Calu3 (cell line): ENCODE measurements at regions not wholly inside any gene's neighbourhood (a gene's known extent, or its start where the extent isn't known, plus 50 kb on each side); places are given as distances from the start of the nearest gene placed in this dataset.
"Not testable (repeated sequence)": the region's sequence is repeated elsewhere in the genome, so short reads cannot be mapped to it uniquely, and the experiment has no call there.

ENCODE experiments used
- BruUV-seq: library from RNA; stranded (reverse); fragments of 400-500 nt; replicated peaks from 2 replicates; lab custom pipeline; 2021; lab: Mats Ljungman, UMichigan
- CTCF ChIA-PET: fragments of 300-600 bp; sonication (Branson Sonifier 250); formaldehyde crosslinking; loops from one replicate; lab custom pipeline; 2022; ENCODE audit warnings: antibody characterized with exemption; lab: Charles Lee
- DNase-seq: peaks from one replicate; pipeline ENCODE4 v3.0.0; 2022
- H3K27ac Mint-ChIP-seq: one replicate; pipeline ENCODE4 v1.8.0; 2022; ENCODE audit warnings: mixed read lengths; ENCODE audit not compliant: unreplicated experiment
- H3K27me3 Mint-ChIP-seq: one replicate; pipeline ENCODE4 v1.8.0; 2022; ENCODE audit warnings: mixed read lengths; ENCODE audit not compliant: unreplicated experiment
- H3K36me3 Mint-ChIP-seq: one replicate; pipeline ENCODE4 v1.8.0; 2022; ENCODE audit warnings: mild to moderate bottlenecking, moderate library complexity, mixed read lengths; ENCODE audit not compliant: insufficient read depth, unreplicated experiment
- H3K4me1 Mint-ChIP-seq: one replicate; pipeline ENCODE4 v1.8.0; 2022; ENCODE audit warnings: mild to moderate bottlenecking, low read depth, mixed read lengths; ENCODE audit not compliant: unreplicated experiment
- H3K4me3 Mint-ChIP-seq: one replicate; pipeline ENCODE4 v1.8.0; 2022; ENCODE audit warnings: mild to moderate bottlenecking, low read depth, moderate library complexity, mixed read lengths; ENCODE audit not compliant: unreplicated experiment
- H3K9me3 Mint-ChIP-seq: one replicate; pipeline ENCODE4 v1.8.0; 2022; ENCODE audit warnings: low read depth, mixed read lengths; ENCODE audit not compliant: unreplicated experiment
- intact Hi-C: fragments of 100-400 bp; cut with micrococcal nuclease; formaldehyde crosslinking; loops from one replicate; pipeline ENCODE4 v1.10.0; 2022; ENCODE audit not compliant: unreplicated experiment
- TF ChIP-seq, protein P1 (sequence below): fragments of 200-600 bp; IDR thresholded peaks from one replicate; pipeline ENCODE4 v1.8.0; 2022; ENCODE audit warnings: antibody characterized with exemption; ENCODE audit not compliant: unreplicated experiment

DNA sequence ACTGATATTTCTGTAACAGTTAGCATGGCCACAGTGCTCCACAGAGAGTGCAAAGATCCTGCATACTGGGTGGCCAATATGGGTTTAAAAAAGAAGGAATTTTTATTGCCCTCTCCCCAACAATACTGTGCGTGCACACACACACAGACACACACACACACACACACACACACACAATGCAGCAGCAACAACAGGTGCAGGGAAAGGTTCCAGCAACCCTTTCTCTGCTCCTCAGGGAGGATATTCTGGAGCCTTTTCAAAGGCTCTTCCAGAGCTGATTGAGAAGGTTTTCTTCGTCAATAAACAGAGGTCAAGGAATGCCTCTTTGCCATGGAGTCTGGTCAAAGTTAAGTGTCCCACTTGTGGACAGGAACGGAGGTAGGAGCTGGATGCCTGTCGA, 84.8 kb upstream of the ZFP42 start:
- no TSS peak for BruUV-seq
- intact Hi-C loops = no loop called here

DNA sequence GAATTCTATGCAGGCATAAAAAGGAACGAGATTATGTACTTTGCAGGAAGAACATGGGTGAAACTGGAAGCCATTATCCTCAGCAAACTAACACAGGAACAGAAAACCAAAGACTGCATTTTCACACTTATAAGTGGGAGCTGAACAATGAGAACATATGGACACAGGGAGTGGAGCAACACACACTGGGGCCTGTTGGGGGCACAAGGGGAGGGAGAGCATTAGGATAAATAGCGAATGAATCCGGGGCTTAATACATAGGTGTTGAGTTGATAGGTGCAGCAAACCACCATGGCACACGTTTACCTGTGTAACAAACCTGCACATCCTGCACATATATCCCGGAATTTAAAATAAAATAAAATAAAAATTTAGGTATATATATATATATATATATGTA, 80.2 kb upstream of the ZFP42 start:
- H3K27me3 Mint-ChIP-seq, H3K9me3 Mint-ChIP-seq, H3K4me3 Mint-ChIP-seq, H3K36me3 Mint-ChIP-seq, H3K27ac Mint-ChIP-seq, H3K4me1 Mint-ChIP-seq, intact Hi-C loops, BruUV-seq, CTCF ChIA-PET, DNase-seq: not testable (repeated sequence)

More for the DNA sequence above, 84.8 kb upstream of the ZFP42 start:
- DNase-seq = no peak
- H3K4me3 Mint-ChIP-seq = no peak overlapping the region
- TF ChIP-seq, protein P1, sequence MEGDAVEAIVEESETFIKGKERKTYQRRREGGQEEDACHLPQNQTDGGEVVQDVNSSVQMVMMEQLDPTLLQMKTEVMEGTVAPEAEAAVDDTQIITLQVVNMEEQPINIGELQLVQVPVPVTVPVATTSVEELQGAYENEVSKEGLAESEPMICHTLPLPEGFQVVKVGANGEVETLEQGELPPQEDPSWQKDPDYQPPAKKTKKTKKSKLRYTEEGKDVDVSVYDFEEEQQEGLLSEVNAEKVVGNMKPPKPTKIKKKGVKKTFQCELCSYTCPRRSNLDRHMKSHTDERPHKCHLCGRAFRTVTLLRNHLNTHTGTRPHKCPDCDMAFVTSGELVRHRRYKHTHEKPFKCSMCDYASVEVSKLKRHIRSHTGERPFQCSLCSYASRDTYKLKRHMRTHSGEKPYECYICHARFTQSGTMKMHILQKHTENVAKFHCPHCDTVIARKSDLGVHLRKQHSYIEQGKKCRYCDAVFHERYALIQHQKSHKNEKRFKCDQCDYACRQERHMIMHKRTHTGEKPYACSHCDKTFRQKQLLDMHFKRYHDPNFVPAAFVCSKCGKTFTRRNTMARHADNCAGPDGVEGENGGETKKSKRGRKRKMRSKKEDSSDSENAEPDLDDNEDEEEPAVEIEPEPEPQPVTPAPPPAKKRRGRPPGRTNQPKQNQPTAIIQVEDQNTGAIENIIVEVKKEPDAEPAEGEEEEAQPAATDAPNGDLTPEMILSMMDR = no peak
- H3K27ac Mint-ChIP-seq = no peak overlapping the region
- H3K36me3 Mint-ChIP-seq = no peaks in the 10 kb centered on the region
- CTCF ChIA-PET = no interaction called here
- no peaks in the 10 kb centered on the region for H3K4me1 Mint-ChIP-seq
- no peaks in the 10 kb centered on the region for H3K27me3 Mint-ChIP-seq
- peaks cover 5% of the 10 kb centered on the region for H3K9me3 Mint-ChIP-seq

DNA sequence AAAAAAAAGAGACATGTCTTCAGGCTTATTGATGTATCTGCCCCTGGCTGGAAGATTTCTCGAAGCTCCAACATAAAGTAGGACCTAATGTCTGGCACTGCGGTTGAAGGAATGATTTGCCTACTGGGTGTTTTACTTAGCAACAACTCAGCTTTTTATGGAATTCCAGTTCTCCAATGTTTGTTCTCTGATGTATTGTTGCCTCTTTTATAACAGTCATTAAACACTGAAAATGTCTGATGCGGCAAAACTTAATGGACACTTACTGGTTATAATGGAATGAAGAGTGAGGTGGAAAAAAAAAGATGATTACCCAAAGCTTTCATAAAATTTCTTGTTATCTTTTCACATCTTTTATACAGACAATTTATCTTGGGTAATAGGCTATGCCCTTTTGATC, 75.6 kb upstream of the ZFP42 start:
- Mint-ChIP-seq H3K4me3 (no peak overlapping the region), H3K4me1 (no peaks in the 10 kb centered on the region), H3K27ac (no peak overlapping the region), H3K36me3 (no peaks in the 10 kb centered on the region), H3K9me3 (no peaks in the 10 kb centered on the region), H3K27me3 (no peaks in the 10 kb centered on the region)
- DNase-seq = no peak
- TF ChIP-seq, protein P1 = no peak
- intact Hi-C loops = no loop called here
- no TSS peak for BruUV-seq
- CTCF ChIA-PET = interaction anchor here (0.6 kb wide), 1 partner anchor 152 kb away, joined by 4 read pairs; no protein-coding TSS in a partner anchor

DNA sequence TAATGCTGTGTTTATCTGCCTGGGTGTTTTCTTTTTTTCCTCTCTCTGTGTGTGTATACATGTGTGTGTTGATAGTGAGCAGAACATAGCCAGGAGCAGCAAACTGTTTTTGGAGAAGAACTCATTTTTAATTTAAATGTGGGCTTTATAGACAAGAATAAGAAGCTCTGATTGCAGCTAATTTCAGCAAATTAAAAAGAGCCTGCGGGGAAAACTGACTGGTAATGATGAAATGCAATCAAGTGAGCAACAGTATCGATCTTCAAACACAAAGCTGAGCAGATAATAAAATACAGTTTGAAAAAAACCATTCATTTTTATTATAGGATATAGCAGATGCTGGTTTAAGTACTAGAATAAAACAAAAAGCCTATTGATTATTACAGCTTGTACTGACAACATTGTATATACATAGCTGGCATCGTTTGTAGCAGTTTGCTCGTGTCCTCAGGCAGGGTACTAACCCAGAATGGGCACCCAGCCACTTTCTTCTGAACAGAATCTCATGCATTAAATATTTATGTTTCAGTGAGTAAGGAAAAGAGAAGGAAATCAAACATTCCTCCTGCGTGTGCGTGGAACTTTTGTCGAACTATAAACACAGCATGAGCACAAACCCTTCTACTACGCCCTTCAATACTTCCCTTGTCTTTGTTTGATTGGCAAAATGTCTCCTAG, 73.5 kb upstream of the ZFP42 start:
- CTCF ChIA-PET = no interaction called here
- DNase-seq = no peak
- intact Hi-C loops = no loop called here

DNA sequence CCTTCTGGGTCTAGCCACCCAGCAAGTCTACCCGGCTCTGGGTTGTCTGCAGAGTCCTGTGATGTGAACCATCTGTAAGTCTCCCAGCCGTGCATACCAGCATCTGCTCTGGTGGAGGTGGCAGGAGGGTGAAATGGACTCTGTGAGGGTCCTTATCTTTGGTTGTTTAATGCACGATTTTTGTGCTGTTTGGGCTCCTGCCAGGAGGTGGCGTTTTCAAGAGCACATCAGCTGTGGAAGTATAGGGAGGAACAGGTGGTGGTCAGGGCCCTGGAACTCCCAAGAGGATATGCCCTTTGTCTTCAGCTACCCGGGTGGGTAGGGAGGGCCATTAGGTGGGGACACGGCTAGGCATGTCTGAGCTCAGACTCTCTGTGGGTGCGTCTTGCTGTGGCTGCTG, 66.5 kb upstream of the ZFP42 start:
- Mint-ChIP-seq H3K27me3 (no peaks in the 10 kb centered on the region), H3K4me1 (no peaks in the 10 kb centered on the region), H3K9me3 (no peaks in the 10 kb centered on the region), H3K4me3 (no peak overlapping the region), H3K36me3 (no peaks in the 10 kb centered on the region), H3K27ac (no peak overlapping the region)
- intact Hi-C loops = no loop called here
- TF ChIP-seq, protein P1 = no peak
- no peak for DNase-seq
- BruUV-seq = no TSS peak
- CTCF ChIA-PET = no interaction called here

More for the DNA sequence above, 73.5 kb upstream of the ZFP42 start:
- no peak overlapping the region for H3K27ac Mint-ChIP-seq
- TF ChIP-seq, protein P1 = no peak
- H3K27me3 Mint-ChIP-seq = no peaks in the 10 kb centered on the region
- no peaks in the 10 kb centered on the region for H3K9me3 Mint-ChIP-seq
- no TSS peak for BruUV-seq
- H3K36me3 Mint-ChIP-seq = no peaks in the 10 kb centered on the region
- H3K4me1 Mint-ChIP-seq = no peaks in the 10 kb centered on the region
- no peak overlapping the region for H3K4me3 Mint-ChIP-seq
